ENCODE measurements at regions not wholly inside any gene's neighbourhood (a gene's known extent, or its start where the extent isn't known, plus 50 kb on each side); places are given as distances from the start of the nearest gene placed in this dataset.

DNA sequence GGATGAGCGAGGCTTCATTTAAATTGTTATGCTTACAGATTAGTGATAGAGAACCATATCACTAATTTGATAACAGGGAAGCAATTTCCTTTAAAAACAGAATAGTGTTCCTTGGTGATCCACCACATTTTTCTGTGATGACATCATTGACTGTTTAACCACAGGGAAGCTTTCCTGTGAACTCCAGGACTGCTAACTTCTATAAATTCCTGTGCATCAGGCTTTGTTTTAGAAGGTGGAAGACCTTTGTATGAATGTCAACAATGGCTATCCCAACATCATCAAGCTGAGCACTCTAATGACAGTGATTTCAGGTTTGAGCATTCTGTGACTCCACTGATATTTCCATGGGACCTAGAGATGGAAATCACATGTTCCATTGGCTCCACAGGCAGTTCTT lies 177.1 kb downstream of the RMST start:
- TF ChIP-seq, protein P1, sequence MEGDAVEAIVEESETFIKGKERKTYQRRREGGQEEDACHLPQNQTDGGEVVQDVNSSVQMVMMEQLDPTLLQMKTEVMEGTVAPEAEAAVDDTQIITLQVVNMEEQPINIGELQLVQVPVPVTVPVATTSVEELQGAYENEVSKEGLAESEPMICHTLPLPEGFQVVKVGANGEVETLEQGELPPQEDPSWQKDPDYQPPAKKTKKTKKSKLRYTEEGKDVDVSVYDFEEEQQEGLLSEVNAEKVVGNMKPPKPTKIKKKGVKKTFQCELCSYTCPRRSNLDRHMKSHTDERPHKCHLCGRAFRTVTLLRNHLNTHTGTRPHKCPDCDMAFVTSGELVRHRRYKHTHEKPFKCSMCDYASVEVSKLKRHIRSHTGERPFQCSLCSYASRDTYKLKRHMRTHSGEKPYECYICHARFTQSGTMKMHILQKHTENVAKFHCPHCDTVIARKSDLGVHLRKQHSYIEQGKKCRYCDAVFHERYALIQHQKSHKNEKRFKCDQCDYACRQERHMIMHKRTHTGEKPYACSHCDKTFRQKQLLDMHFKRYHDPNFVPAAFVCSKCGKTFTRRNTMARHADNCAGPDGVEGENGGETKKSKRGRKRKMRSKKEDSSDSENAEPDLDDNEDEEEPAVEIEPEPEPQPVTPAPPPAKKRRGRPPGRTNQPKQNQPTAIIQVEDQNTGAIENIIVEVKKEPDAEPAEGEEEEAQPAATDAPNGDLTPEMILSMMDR (conservative IDR thresholded peaks at IDR 0.05; ENCODE audit: low read length): no peak
- no peak for TF ChIP-seq EZH2phosphoT487 (IDR thresholded peaks at IDR 0.05; ENCODE audit: borderline replicate concordance, low read depth, low read length)
